SU-DHL-6 (cell line): ENCODE measurements at regions not wholly inside any gene's neighbourhood (a gene's known extent, or its start where the extent isn't known, plus 50 kb on each side); places are given as distances from the start of the nearest gene placed in this dataset.
"Not testable (repeated sequence)": the region's sequence is repeated elsewhere in the genome, so short reads cannot be mapped to it uniquely, and the experiment has no call there.

Experiments used
- H2AFZ ChIP-seq: fragments of 200-600 bp; sonication (generic); 2 replicates; pipeline ENCODE4 v1.6.1; 2014; ENCODE audit warnings: low read depth, mild to moderate bottlenecking, moderate library complexity, mixed read lengths, antibody characterized with exemption, low read length; ENCODE audit not compliant: severe bottlenecking
- H3F3A ChIP-seq: fragments of 200-600 bp; shearing (Covaris generic); 2 replicates; pipeline ENCODE4 v1.6.0; 2016; ENCODE audit warnings: antibody characterized with exemption, mild to moderate bottlenecking; ENCODE audit not compliant: insufficient read depth
- H3K27ac ChIP-seq: fragments of 200-600 bp; sonication (generic); 2 replicates; pipeline ENCODE4 v1.5.1; 2016; ENCODE audit warnings: low read depth, mild to moderate bottlenecking, low read length, moderate library complexity, mixed read lengths
- H3K27me3 ChIP-seq: fragments of 200-600 bp; sonication (generic), shearing (Covaris generic); 2 replicates; pipeline ENCODE4 v1.6.0; 2014; ENCODE audit warnings: mild to moderate bottlenecking, low read length
- H3K36me3 ChIP-seq: fragments of 200-600 bp; sonication (generic); 2 replicates; pipeline ENCODE4 v1.6.1; 2014; ENCODE audit warnings: mild to moderate bottlenecking, low read length, mixed read lengths
- H3K4me2 ChIP-seq: fragments of 300-600, 200-600 bp; shearing (Covaris generic), sonication (generic); 2 replicates; pipeline ENCODE4 v1.6.0; 2014; ENCODE audit warnings: low read length, low read depth, mild to moderate bottlenecking; ENCODE audit not compliant: poor library complexity, severe bottlenecking
- H3K4me3 ChIP-seq: fragments of 200-600 bp; sonication (generic); 2 replicates; pipeline ENCODE4 v1.5.1; 2014; ENCODE audit warnings: antibody characterized with exemption, low read length, mild to moderate bottlenecking, mixed read lengths; ENCODE audit not compliant: insufficient read depth, poor library complexity, severe bottlenecking
- H3K79me2 ChIP-seq: fragments of 200-600 bp; sonication (generic); 2 replicates; pipeline ENCODE4 v1.6.1; 2014; ENCODE audit warnings: mild to moderate bottlenecking, low read length, moderate library complexity; ENCODE audit not compliant: insufficient read depth
- H3K9ac ChIP-seq: fragments of 200-600 bp; sonication (generic); 2 replicates; pipeline ENCODE4 v1.7.0; 2014; ENCODE audit warnings: mild to moderate bottlenecking, low read length
- H3K9me2 ChIP-seq: fragments of 200-600 bp; sonication (generic); replicated peaks from 2 replicates; pipeline ENCODE4 v1.6.1; 2014; ENCODE audit warnings: low read length; ENCODE audit not compliant: insufficient read depth
- H3K9me3 ChIP-seq: fragments of 200-600 bp; sonication (generic); 2 replicates; pipeline ENCODE4 v1.6.1; 2014; ENCODE audit warnings: low read length, mixed read lengths; ENCODE audit not compliant: insufficient read depth
- H4K20me1 ChIP-seq: fragments of 200-600 bp; sonication (generic); 2 replicates; pipeline ENCODE4 v1.6.1; 2014; ENCODE audit warnings: low read depth, mild to moderate bottlenecking, antibody characterized with exemption, low read length, moderate library complexity, mixed read lengths
- CTCF ChIP-seq: fragments of 200-600 bp; sonication (generic); IDR thresholded peaks from one replicate; pipeline ENCODE4 v1.5.1; 2017; ENCODE audit warnings: antibody characterized with exemption, mild to moderate bottlenecking, low read length, moderate library complexity; ENCODE audit not compliant: insufficient read depth, poor library complexity, severe bottlenecking
- EZH2phosphoT487 ChIP-seq: fragments of 200-600 bp; sonication (generic), shearing (Covaris generic); conservative IDR thresholded peaks from 2 replicates; pipeline ENCODE4 v1.6.1; 2018; ENCODE audit warnings: mild to moderate bottlenecking, antibody characterized with exemption, low read length, moderate library complexity, mixed read lengths

- TF ChIP-seq EZH2phosphoT487 (no peak), CTCF (no peak)
- Histone ChIP-seq H3K4me3 (no peak overlapping the region), H3K79me2 (no peaks in the 10 kb centered on the region), H3K36me3 (no peaks in the 10 kb centered on the region), H3K27ac (no peak overlapping the region), H3K9me3 (no peaks in the 10 kb centered on the region), H3F3A (no peaks in the 10 kb centered on the region), H2AFZ (no peak overlapping the region), H4K20me1 (no peaks in the 10 kb centered on the region), H3K4me2 (no peak overlapping the region), H3K27me3 (no peaks in the 10 kb centered on the region), H3K9me2 (no peaks in the 10 kb centered on the region), H3K9ac (no peak overlapping the region)
Observed at GRCh38 chr21:15453261-15453660, 276.5 kb upstream of the USP25 start.

GRCh38 chr21:15453785-15454184, 276.0 kb upstream of the USP25 start:
- H3K4me2 ChIP-seq, H3K27me3 ChIP-seq, H3K9ac ChIP-seq, H3K9me3 ChIP-seq, H4K20me1 ChIP-seq, H3K27ac ChIP-seq, H3K79me2 ChIP-seq, H3K9me2 ChIP-seq, H3K4me3 ChIP-seq, H2AFZ ChIP-seq, H3K36me3 ChIP-seq, H3F3A ChIP-seq: not testable (repeated sequence)

DNA sequence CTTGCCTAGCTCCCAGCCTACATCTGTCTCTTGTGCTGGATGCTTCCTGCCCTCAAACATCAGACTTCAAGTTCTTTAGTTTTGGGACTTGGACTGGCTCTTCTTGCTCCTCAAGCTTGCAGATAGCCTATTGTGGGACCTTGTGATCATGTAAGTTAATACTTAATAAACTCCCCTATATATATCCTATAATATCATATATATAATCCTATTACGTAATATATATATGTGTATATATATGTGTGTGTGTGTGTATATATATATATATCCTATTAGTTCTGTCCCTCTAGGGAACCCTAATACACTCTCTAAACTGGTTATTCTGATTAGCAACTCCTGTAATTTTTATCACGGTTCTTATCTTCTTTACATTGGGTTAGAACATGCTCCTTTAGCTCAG, 274.9 kb upstream of the USP25 start:
- H3K4me2 ChIP-seq, H3K9me3 ChIP-seq, H3K4me3 ChIP-seq, H3K27me3 ChIP-seq, H2AFZ ChIP-seq, H3K9me2 ChIP-seq, H3K9ac ChIP-seq, H3K27ac ChIP-seq, H4K20me1 ChIP-seq, H3K36me3 ChIP-seq, H3F3A ChIP-seq, H3K79me2 ChIP-seq: not testable (repeated sequence)

DNA sequence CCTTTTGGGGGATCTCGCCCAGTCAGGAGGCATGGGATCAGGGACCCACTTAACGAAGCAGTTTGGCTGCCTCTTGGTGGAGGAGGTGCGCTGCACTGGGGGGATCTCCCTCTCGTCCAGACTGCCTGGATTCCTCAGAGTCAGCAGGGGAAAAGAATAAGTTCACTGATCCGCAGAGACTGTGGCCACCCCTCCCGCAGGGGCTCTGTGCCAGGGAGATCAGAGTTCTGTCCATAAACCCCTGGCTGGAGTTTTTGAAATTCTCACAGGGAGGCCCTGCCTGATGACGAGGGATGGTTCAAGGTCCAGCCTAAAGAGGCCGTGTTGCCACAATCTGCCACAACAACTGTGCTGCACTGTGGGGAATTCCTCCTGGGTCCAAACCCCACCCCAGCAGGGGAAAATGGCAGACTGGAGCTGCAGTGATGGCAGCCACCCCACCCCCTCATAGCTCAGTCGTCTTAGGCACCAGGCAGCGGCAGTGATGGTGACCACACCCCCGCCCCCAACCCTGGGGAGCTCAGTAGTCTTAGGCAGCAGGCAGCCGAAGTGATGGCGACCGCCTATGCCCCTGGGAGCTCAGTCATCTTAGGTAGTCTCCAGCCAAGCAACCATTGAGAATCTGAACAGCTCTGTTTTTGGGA, 273.8 kb upstream of the USP25 start:
- H3K27me3 ChIP-seq: no peaks in the 10 kb centered on the region
- no peak for TF ChIP-seq EZH2phosphoT487
- no peak for TF ChIP-seq CTCF
- H3K36me3 ChIP-seq: no peaks in the 10 kb centered on the region
- no peaks in the 10 kb centered on the region for H3K79me2 ChIP-seq
- H3K4me3 ChIP-seq: no peak overlapping the region
- no peaks in the 10 kb centered on the region for H3K9me3 ChIP-seq
- H3K27ac ChIP-seq: no peak overlapping the region
- no peak overlapping the region for H3K4me2 ChIP-seq
- no peaks in the 10 kb centered on the region for H4K20me1 ChIP-seq
- H2AFZ ChIP-seq: no peak overlapping the region
- no peaks in the 10 kb centered on the region for H3K9me2 ChIP-seq
- H3K9ac ChIP-seq: no peak overlapping the region
- H3F3A ChIP-seq: no peaks in the 10 kb centered on the region
